Liver (tissue), 2 donors: ENCODE measurements at regions not wholly inside any gene's neighbourhood (a gene's known extent, or its start where the extent isn't known, plus 50 kb on each side); places are given as distances from the start of the nearest gene placed in this dataset.

Experiments
- TF ChIP-seq, protein P1 (sequence below): IDR thresholded peaks from 2 replicates; pipeline ENCODE4 v1.6.1; 2016; ENCODE audit warnings: antibody characterized with exemption
- TF ChIP-seq, protein P2 (sequence below): fragments of 150-350 bp; IDR thresholded peaks from 2 replicates; pipeline ENCODE4 v1.5.1; 2017; ENCODE audit warnings: improper control_type of control experiment, low read depth, low read length; ENCODE audit not compliant: missing input control
- donor health status: healthy.

DNA sequence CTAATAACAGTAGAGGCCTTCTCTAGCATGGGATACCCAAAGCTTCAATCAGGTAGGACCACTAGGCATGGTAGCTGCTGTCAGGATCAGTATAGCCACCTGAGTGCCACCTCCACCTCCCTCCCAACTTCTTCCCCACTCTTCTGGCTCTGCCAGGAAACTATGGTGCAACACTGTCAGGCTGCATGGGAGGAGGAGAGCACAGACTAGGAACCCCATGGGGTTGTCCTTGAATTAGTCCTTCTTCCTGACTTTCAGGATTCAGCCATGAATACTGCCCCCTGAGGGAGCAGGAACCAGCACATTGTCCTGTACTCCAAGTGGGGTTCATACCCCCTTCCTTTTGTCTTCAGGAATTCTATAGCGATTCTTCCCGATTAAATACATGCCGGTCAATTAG lies 340.8 kb upstream of the ONECUT1 start:
- TF ChIP-seq, protein P1, sequence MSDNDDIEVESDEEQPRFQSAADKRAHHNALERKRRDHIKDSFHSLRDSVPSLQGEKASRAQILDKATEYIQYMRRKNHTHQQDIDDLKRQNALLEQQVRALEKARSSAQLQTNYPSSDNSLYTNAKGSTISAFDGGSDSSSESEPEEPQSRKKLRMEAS: no peak
- TF ChIP-seq, protein P2, sequence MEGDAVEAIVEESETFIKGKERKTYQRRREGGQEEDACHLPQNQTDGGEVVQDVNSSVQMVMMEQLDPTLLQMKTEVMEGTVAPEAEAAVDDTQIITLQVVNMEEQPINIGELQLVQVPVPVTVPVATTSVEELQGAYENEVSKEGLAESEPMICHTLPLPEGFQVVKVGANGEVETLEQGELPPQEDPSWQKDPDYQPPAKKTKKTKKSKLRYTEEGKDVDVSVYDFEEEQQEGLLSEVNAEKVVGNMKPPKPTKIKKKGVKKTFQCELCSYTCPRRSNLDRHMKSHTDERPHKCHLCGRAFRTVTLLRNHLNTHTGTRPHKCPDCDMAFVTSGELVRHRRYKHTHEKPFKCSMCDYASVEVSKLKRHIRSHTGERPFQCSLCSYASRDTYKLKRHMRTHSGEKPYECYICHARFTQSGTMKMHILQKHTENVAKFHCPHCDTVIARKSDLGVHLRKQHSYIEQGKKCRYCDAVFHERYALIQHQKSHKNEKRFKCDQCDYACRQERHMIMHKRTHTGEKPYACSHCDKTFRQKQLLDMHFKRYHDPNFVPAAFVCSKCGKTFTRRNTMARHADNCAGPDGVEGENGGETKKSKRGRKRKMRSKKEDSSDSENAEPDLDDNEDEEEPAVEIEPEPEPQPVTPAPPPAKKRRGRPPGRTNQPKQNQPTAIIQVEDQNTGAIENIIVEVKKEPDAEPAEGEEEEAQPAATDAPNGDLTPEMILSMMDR: no peak
